GM21528 (cell line): ENCODE measurements at regions not wholly inside any gene's neighbourhood (a gene's known extent, or its start where the extent isn't known, plus 50 kb on each side); places are given as distances from the start of the nearest gene placed in this dataset.
"Not testable (repeated sequence)": the region's sequence is repeated elsewhere in the genome, so short reads cannot be mapped to it uniquely, and the experiment has no call there.

Source experiments
- ATAC-seq: cut with Tn5 transposase; IDR thresholded peaks from one replicate; pipeline ENCODE4 v1.9.1; 2021; ENCODE audit warnings: mild to moderate bottlenecking, moderate library complexity; ENCODE audit not compliant: unreplicated experiment, low FRiP score

GRCh38 chr20:61057443-61058121 lies 194.5 kb upstream of the CDH4 start:
- no peak for ATAC-seq

GRCh38 chr20:61061981-61062380 lies 190.1 kb upstream of the CDH4 start:
- no peak for ATAC-seq

GRCh38 chr20:61065853-61066252 lies 186.2 kb upstream of the CDH4 start:
- no peak for ATAC-seq

GRCh38 chr20:61066526-61066925 lies 185.5 kb upstream of the CDH4 start:
- no peak for ATAC-seq

GRCh38 chr20:61067221-61067620 lies 184.8 kb upstream of the CDH4 start:
- ATAC-seq, result no peak

GRCh38 chr20:61072398-61072797 lies 179.7 kb upstream of the CDH4 start:
- ATAC-seq, result no peak

GRCh38 chr20:61073376-61073775 lies 178.7 kb upstream of the CDH4 start:
- no peak for ATAC-seq

GRCh38 chr20:61082720-61083119 lies 169.3 kb upstream of the CDH4 start:
- ATAC-seq, result no peak

- no peak for ATAC-seq
Observed at GRCh38 chr20:61083431-61083830, 168.6 kb upstream of the CDH4 start.

- ATAC-seq, result no peak
Observed at GRCh38 chr20:61086031-61086430, 166.0 kb upstream of the CDH4 start.

GRCh38 chr20:61090541-61090940 lies 161.5 kb upstream of the CDH4 start:
- ATAC-seq, result no peak

- ATAC-seq, result no peak
Observed at GRCh38 chr20:61092251-61092650, 159.8 kb upstream of the CDH4 start.

- ATAC-seq, result no peak
Observed at GRCh38 chr20:61094581-61094980, 157.5 kb upstream of the CDH4 start.

GRCh38 chr20:61096463-61096862 lies 155.6 kb upstream of the CDH4 start:
- no peak for ATAC-seq

GRCh38 chr20:61099806-61100205 lies 152.3 kb upstream of the CDH4 start:
- ATAC-seq, result no peak

- no peak for ATAC-seq
Observed at GRCh38 chr20:61100489-61100888, 151.6 kb upstream of the CDH4 start.

- not testable (repeated sequence) for ATAC-seq
Observed at GRCh38 chr20:61101321-61101720, 150.7 kb upstream of the CDH4 start.

- ATAC-seq, result no peak
Observed at GRCh38 chr20:61104232-61104631, 147.8 kb upstream of the CDH4 start.

- ATAC-seq, result no peak
Observed at GRCh38 chr20:61105395-61105794, 146.7 kb upstream of the CDH4 start.

GRCh38 chr20:61106438-61106837 lies 145.6 kb upstream of the CDH4 start:
- no peak for ATAC-seq

GRCh38 chr20:61109221-61109805 lies 142.7 kb upstream of the CDH4 start:
- no peak for ATAC-seq

- ATAC-seq, result no peak
Observed at GRCh38 chr20:61112515-61112914, 139.5 kb upstream of the CDH4 start.
